HepG2 (cell line): ENCODE measurements at regions not wholly inside any gene's neighbourhood (a gene's known extent, or its start where the extent isn't known, plus 50 kb on each side); places are given as distances from the start of the nearest gene placed in this dataset.

Experiments
- ATAC-seq: fragments of 200-7000 bp; cut with Tn5 transposase; 3 replicates; pipeline ENCODE4 v1.9.1; 2020; ENCODE audit warnings: mild to moderate bottlenecking, moderate library complexity
- BruUV-seq: library from RNA; stranded (reverse); fragments of 400-500 nt; replicated peaks from 2 replicates; lab custom pipeline; 2021; lab: Mats Ljungman, UMichigan
- CTCF ChIA-PET: fragments of 300-600 bp; formaldehyde crosslinking; extraction: SDS; loops from one replicate; lab custom pipeline; 2021; ENCODE audit warnings: low total read pairs, inconsistent platforms, low intra/inter-chr PET ratio; lab: Yijun Ruan, JAX
- POLR2A ChIA-PET: fragments of 350-600 bp; sonication (Branson Sonifier 250); formaldehyde crosslinking; loops from one replicate; lab custom pipeline; 2020; ENCODE audit warnings: antibody characterized with exemption, inconsistent platforms; lab: Yijun Ruan, JAX
- DNase-seq: peaks from one replicate; pipeline ENCODE4 v3.0.0-alpha.2; 2015; ENCODE audit warnings: low spot score
- FAIRE-seq: peaks from 3 replicates; lab custom pipeline; 2011; peaks lifted over from hg19 to GRCh38; lab: Jason Lieb, UNC
- H2AFZ ChIP-seq: one replicate; pipeline ENCODE4 v1.6.1; 2011; ENCODE audit warnings: low read length, inconsistent platforms
- H3K27ac ChIP-seq: fragments of 300-600 bp; 3 replicates; pipeline ENCODE4 v1.8.0; 2011; ENCODE audit warnings: mixed run types, mild to moderate bottlenecking, mixed read lengths, low read length, inconsistent platforms; ENCODE audit not compliant: insufficient read depth; ENCODE audit errors: extremely low read length
- H3K27me3 ChIP-seq, 2 experiments: fragments of 200-600 bp in 1 of 2; 2 replicates in 1 of 2; 3 replicates in 1 of 2; pipeline versions ENCODE4 v1.6.0 to v1.8.0; 2011; ENCODE audit warnings: low read length in 2 of 2, mild to moderate bottlenecking in 2 of 2, moderate library complexity in 2 of 2, inconsistent platforms in 1 of 2; ENCODE audit not compliant: insufficient read depth in 2 of 2, control insufficient read depth in 1 of 2
- H3K36me3 ChIP-seq, 2 experiments: fragments of 200-600 bp in 1 of 2; replicated peaks in 1 of 2; 2 replicates in 1 of 2; 3 replicates in 1 of 2; pipeline versions ENCODE4 v1.5.1 to v1.8.0; 2011; ENCODE audit warnings: low read length in 2 of 2, inconsistent platforms in 1 of 2; ENCODE audit not compliant: insufficient read depth in 2 of 2, control insufficient read depth in 1 of 2
- H3K4me1 ChIP-seq: 2 replicates; pipeline ENCODE4 v1.5.1; 2012; ENCODE audit warnings: low read length, inconsistent platforms; ENCODE audit not compliant: insufficient read depth
- H3K4me2 ChIP-seq: 2 replicates; pipeline ENCODE4 v1.6.0; 2011; ENCODE audit warnings: low read depth, low read length, inconsistent platforms
- H3K4me3 ChIP-seq, 3 experiments: fragments of 200-600 bp in 1 of 3; sonication (generic), shearing (Covaris generic) in 1 of 3; replicated peaks in 1 of 3; 2 replicates each; pipeline ENCODE4 v1.5.1; 2011 to 2016; ENCODE audit warnings: low read length in 3 of 3, inconsistent platforms in 2 of 3, low read depth in 2 of 3, mild to moderate bottlenecking in 2 of 3, control low read depth in 1 of 3, mixed read lengths in 1 of 3; ENCODE audit not compliant: insufficient read depth in 1 of 3
- H3K79me2 ChIP-seq: one replicate; pipeline ENCODE4 v1.6.1; 2011; ENCODE audit warnings: low read length, inconsistent platforms; ENCODE audit not compliant: insufficient read depth
- H3K9ac ChIP-seq: 2 replicates; pipeline ENCODE4 v1.6.0; 2011; ENCODE audit warnings: mild to moderate bottlenecking, low read depth, low read length, inconsistent platforms; ENCODE audit not compliant: insufficient read depth
- H3K9me3 ChIP-seq: 2 replicates; pipeline ENCODE4 v1.5.1; 2012; ENCODE audit warnings: mild to moderate bottlenecking, low read length
- H4K20me1 ChIP-seq: 2 replicates; pipeline ENCODE4 v1.6.0; 2011; ENCODE audit warnings: inconsistent platforms, mild to moderate bottlenecking, low read length, moderate library complexity; ENCODE audit not compliant: insufficient read depth
- DPF2 ChIP-seq: sonication (generic); formaldehyde crosslinking; IDR thresholded peaks from 2 replicates; pipeline ENCODE4 v1.4.0; 2020; ENCODE audit warnings: mild to moderate bottlenecking, low read depth, missing genetic modification reagents, borderline replicate concordance
- KDM4B ChIP-seq: sonication (generic); formaldehyde crosslinking; IDR thresholded peaks from 2 replicates; pipeline ENCODE4 v1.4.0; 2020; ENCODE audit warnings: missing genetic modification reagents
- NRL ChIP-seq: sonication (generic); formaldehyde crosslinking; IDR thresholded peaks from 2 replicates; pipeline ENCODE4 v1.5.0; 2020; ENCODE audit warnings: missing genetic modification reagents, mild to moderate bottlenecking, moderate library complexity, borderline replicate concordance
- SP2 ChIP-seq: sonication (generic); formaldehyde crosslinking; IDR thresholded peaks from 2 replicates; pipeline ENCODE4 v1.5.1; 2020; ENCODE audit warnings: mild to moderate bottlenecking, missing genetic modification reagents
- ZNF17 ChIP-seq: sonication (generic); formaldehyde crosslinking; IDR thresholded peaks from 2 replicates; pipeline ENCODE4 v1.5.0; 2020; ENCODE audit warnings: mild to moderate bottlenecking, missing genetic modification reagents
- ZNF460 ChIP-seq: sonication (generic); formaldehyde crosslinking; IDR thresholded peaks from 2 replicates; pipeline ENCODE4 v1.5.1; 2020; ENCODE audit warnings: missing genetic modification reagents, mild to moderate bottlenecking, borderline replicate concordance
- ZNF468 ChIP-seq: sonication (generic); formaldehyde crosslinking; IDR thresholded peaks from 2 replicates; pipeline ENCODE4 v1.8.0; 2022; ENCODE audit warnings: mild to moderate bottlenecking, moderate library complexity, missing genetic modification reagents
- ZNF547 ChIP-seq: sonication (generic); formaldehyde crosslinking; IDR thresholded peaks from 2 replicates; pipeline ENCODE4 v1.5.1; 2020; ENCODE audit warnings: mild to moderate bottlenecking, missing genetic modification reagents
- WGBS: methylation state at CpG from one replicate; pipeline ENCODE4 v1.1.6; 2017; ENCODE audit warnings: low lambda C conversion rate; 5-methylcytosine and 5-hydroxymethylcytosine counted together
- in situ Hi-C: cut with HindIII; loops from 2 replicates; pipeline ENCODE4 v1.10.0; 2017; ENCODE audit warnings: low pct_unique_long_range_greater_than_20kb; ENCODE audit not compliant: extremely low pct_ligation_motif_present
- intact Hi-C: fragments of 100-400 bp; cut with micrococcal nuclease; formaldehyde crosslinking; loops from one replicate; pipeline ENCODE4 v1.10.0; 2022; ENCODE audit not compliant: unreplicated experiment
- TF ChIP-seq, protein P1 (sequence below): sonication (generic); formaldehyde crosslinking; IDR thresholded peaks from 2 replicates; pipeline ENCODE4 v1.4.0; 2020; ENCODE audit warnings: missing genetic modification reagents
- TF ChIP-seq, protein P2 (sequence below): sonication (generic); formaldehyde crosslinking; IDR thresholded peaks from 2 replicates; pipeline ENCODE4 v1.8.0; 2022; ENCODE audit warnings: missing genetic modification reagents, mild to moderate bottlenecking, inconsistent platforms, borderline replicate concordance

DNA sequence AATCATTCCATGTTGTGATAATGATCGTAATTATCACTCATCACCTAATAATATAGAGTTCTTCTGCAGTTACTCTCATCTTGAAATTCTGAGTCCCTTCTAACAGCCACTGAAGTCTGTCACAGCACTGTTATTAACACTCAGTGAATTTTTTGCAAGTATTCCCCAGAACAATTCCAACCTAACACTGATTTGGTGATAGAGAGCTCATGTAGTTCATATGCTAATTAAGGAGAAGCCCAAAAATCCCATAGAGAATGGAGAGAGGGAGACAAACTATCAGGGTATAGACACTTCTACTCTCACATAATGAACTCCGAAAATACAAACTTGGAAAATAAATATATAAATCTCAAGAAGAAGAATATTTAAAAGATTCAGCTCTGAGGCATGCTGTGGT is 1253.4 kb upstream of the NXPH2 start:
- H3K27ac ChIP-seq = no peak overlapping the region
- ChIA-PET CTCF (no interaction called here), POLR2A (no interaction called here)
- no peaks in the 10 kb centered on the region for H3K36me3 ChIP-seq
- in situ Hi-C loops (no loop called here), intact Hi-C loops (no loop called here)
- FAIRE-seq (no peak), ATAC-seq (no peak), DNase-seq (no peak)
- no peak overlapping the region for H3K4me2 ChIP-seq
- TF ChIP-seq ZNF547 (CRISPR knock-in tag) (no peak), SP2 (no peak), ZNF17 (CRISPR knock-in tag) (no peak), KDM4B (CRISPR knock-in tag) (no peak), DPF2 (CRISPR knock-in tag) (no peak), ZNF460 (CRISPR knock-in tag) (no peak), ZNF468 (CRISPR knock-in tag) (no peak), NRL (CRISPR knock-in tag) (no peak)
- TF ChIP-seq, protein P1, sequence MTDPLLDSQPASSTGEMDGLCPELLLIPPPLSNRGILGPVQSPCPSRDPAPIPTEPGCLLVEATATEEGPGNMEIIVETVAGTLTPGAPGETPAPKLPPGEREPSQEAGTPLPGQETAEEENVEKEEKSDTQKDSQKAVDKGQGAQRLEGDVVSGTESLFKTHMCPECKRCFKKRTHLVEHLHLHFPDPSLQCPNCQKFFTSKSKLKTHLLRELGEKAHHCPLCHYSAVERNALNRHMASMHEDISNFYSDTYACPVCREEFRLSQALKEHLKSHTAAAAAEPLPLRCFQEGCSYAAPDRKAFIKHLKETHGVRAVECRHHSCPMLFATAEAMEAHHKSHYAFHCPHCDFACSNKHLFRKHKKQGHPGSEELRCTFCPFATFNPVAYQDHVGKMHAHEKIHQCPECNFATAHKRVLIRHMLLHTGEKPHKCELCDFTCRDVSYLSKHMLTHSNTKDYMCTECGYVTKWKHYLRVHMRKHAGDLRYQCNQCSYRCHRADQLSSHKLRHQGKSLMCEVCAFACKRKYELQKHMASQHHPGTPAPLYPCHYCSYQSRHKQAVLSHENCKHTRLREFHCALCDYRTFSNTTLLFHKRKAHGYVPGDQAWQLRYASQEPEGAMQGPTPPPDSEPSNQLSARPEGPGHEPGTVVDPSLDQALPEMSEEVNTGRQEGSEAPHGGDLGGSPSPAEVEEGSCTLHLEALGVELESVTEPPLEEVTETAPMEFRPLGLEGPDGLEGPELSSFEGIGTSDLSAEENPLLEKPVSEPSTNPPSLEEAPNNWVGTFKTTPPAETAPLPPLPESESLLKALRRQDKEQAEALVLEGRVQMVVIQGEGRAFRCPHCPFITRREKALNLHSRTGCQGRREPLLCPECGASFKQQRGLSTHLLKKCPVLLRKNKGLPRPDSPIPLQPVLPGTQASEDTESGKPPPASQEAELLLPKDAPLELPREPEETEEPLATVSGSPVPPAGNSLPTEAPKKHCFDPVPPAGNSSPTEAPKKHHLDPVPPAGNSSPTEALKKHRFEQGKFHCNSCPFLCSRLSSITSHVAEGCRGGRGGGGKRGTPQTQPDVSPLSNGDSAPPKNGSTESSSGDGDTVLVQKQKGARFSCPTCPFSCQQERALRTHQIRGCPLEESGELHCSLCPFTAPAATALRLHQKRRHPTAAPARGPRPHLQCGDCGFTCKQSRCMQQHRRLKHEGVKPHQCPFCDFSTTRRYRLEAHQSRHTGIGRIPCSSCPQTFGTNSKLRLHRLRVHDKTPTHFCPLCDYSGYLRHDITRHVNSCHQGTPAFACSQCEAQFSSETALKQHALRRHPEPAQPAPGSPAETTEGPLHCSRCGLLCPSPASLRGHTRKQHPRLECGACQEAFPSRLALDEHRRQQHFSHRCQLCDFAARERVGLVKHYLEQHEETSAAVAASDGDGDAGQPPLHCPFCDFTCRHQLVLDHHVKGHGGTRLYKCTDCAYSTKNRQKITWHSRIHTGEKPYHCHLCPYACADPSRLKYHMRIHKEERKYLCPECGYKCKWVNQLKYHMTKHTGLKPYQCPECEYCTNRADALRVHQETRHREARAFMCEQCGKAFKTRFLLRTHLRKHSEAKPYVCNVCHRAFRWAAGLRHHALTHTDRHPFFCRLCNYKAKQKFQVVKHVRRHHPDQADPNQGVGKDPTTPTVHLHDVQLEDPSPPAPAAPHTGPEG (CRISPR knock-in tag) = no peak
- TF ChIP-seq, protein P2, sequence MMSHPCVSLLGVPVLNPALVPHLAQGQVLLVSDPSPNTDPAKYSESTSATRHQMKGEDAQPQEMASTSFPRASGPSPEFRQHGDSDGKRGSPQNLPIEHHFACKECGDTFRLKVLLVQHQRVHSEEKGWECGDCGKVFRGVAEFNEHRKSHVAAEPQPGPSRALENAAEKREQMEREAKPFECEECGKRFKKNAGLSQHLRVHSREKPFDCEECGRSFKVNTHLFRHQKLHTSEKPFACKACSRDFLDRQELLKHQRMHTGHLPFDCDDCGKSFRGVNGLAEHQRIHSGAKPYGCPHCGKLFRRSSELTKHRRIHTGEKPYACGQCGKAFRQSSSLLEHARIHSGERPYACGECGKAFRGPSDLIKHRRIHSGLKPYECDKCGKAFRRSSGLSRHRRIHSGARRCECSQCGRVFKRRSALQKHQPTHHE (CRISPR knock-in tag) = no peak
- no peak overlapping the region for H3K9ac ChIP-seq
- no peaks in the 10 kb centered on the region for H3K27me3 ChIP-seq
- no peaks in the 10 kb centered on the region for H4K20me1 ChIP-seq
- no peak overlapping the region for H3K4me3 ChIP-seq
- H3K4me1 ChIP-seq = no peaks in the 10 kb centered on the region
- H2AFZ ChIP-seq = no peak overlapping the region
- WGBS = under 1% methylated on average over 2 of the region's 2 CpGs
- no peaks in the 10 kb centered on the region for H3K79me2 ChIP-seq
- no peaks in the 10 kb centered on the region; the same call in 1 of the 2 replicates for H3K9me3 ChIP-seq
- no TSS peak for BruUV-seq
